Activated CD8-positive, alpha-beta T cell treated with anti-CD3 and anti-CD28 coated beads for 36 hours (primary cell): ENCODE measurements at regions not wholly inside any gene's neighbourhood (a gene's known extent, or its start where the extent isn't known, plus 50 kb on each side); places are given as distances from the start of the nearest gene placed in this dataset.

Source experiments
- ATAC-seq: fragments of 200-7000 bp; cut with Tn5 transposase; one replicate; pipeline ENCODE4 v1.10.0; 2021; ENCODE audit warnings: mild to moderate bottlenecking, moderate library complexity
- CTCF ChIA-PET: fragments of 350-600 bp; sonication (Branson Sonifier 250); formaldehyde crosslinking; loops from one replicate; lab custom pipeline; 2021; ENCODE audit warnings: antibody characterized with exemption; lab: Charles Lee
- POLR2A ChIA-PET: fragments of 350-600 bp; sonication (Branson Sonifier 250); formaldehyde crosslinking; loops from one replicate; lab custom pipeline; 2021; ENCODE audit warnings: antibody characterized with exemption; lab: Charles Lee
- DNase-seq: peaks from one replicate; pipeline ENCODE4 v3.0.0-alpha.2; 2020
- H3K27ac Mint-ChIP-seq: one replicate; pipeline ENCODE4 v1.8.0; 2021; ENCODE audit warnings: mild to moderate bottlenecking, mixed read lengths
- H3K27me3 Mint-ChIP-seq: one replicate; pipeline ENCODE4 v1.8.0; 2021; ENCODE audit warnings: mixed read lengths
- H3K36me3 Mint-ChIP-seq: one replicate; pipeline ENCODE4 v1.8.0; 2021; ENCODE audit warnings: low read depth, mixed read lengths
- H3K4me1 Mint-ChIP-seq: one replicate; pipeline ENCODE4 v1.8.0; 2021; ENCODE audit warnings: low read depth, mixed read lengths
- H3K4me3 Mint-ChIP-seq: one replicate; pipeline ENCODE4 v1.8.0; 2021; ENCODE audit warnings: mild to moderate bottlenecking, moderate library complexity, mixed read lengths
- H3K9me3 Mint-ChIP-seq: one replicate; pipeline ENCODE4 v1.8.0; 2021; ENCODE audit warnings: mixed read lengths
- intact Hi-C: fragments of 100-400 bp; cut with micrococcal nuclease; formaldehyde crosslinking; loops from one replicate; pipeline ENCODE4 v1.10.0; 2022
- TF ChIP-seq, protein P1 (sequence below): fragments of 200-600 bp; IDR thresholded peaks from one replicate; pipeline ENCODE4 v1.8.0; 2022; ENCODE audit warnings: antibody characterized with exemption, mild to moderate bottlenecking

DNA sequence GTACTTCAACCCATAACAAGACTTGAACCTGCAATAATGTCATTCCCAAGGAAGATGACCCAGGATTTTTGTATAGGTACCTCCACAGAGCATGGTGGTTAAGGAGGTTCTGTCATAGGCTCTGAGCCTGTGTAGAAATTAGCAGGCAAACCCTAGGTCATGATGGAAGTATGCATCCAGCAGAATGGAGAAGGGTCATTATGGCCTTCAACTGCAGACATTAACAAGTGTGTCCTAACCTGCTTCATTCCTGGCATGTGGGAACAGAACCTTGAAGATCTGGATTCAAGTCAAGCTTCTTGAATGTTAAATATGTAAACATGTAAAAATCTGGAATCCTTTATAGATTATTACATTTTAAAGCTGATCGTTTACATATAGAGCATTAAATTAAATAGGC is 116.2 kb upstream of the SLC38A4 start:
- CTCF ChIA-PET = interaction anchor here (1.0 to 1.2 kb wide), 2 partner anchors 42 to 43 kb away, joined by 3 read pairs; no protein-coding TSS in a partner anchor
- POLR2A ChIA-PET = interaction anchor here (1.2 kb wide), 1 partner anchor 10 kb away, joined by 3 read pairs; no protein-coding TSS in a partner anchor
- Mint-ChIP-seq H3K4me1 (no peaks in the 10 kb centered on the region), H3K27ac (no peak overlapping the region), H3K9me3 (no peaks in the 10 kb centered on the region), H3K27me3 (peaks cover 2% of the 10 kb centered on the region), H3K36me3 (no peaks in the 10 kb centered on the region), H3K4me3 (no peak overlapping the region)
- TF ChIP-seq, protein P1, sequence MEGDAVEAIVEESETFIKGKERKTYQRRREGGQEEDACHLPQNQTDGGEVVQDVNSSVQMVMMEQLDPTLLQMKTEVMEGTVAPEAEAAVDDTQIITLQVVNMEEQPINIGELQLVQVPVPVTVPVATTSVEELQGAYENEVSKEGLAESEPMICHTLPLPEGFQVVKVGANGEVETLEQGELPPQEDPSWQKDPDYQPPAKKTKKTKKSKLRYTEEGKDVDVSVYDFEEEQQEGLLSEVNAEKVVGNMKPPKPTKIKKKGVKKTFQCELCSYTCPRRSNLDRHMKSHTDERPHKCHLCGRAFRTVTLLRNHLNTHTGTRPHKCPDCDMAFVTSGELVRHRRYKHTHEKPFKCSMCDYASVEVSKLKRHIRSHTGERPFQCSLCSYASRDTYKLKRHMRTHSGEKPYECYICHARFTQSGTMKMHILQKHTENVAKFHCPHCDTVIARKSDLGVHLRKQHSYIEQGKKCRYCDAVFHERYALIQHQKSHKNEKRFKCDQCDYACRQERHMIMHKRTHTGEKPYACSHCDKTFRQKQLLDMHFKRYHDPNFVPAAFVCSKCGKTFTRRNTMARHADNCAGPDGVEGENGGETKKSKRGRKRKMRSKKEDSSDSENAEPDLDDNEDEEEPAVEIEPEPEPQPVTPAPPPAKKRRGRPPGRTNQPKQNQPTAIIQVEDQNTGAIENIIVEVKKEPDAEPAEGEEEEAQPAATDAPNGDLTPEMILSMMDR = no peak
- ATAC-seq (no peak), DNase-seq (no peak)
- intact Hi-C loops = no loop called here

DNA sequence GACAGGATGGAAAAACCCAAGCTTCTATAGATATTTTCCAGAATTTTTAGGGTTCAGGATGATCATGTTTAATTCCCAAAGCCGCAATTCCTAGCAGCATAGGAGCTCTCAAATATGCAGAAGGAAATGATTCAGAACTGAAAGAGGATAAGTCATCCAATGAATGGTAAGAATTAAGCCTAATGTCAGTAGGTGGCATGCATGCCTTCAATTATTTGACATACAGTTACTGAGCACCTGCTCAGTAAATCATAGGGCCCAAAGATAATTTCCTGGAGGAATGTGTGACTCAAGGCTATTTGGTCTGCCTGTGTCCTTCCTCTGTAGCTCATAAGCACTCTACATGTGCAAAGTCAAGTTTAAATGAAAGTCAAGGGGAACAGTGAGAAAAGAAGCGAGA is 116.8 kb upstream of the SLC38A4 start:
- H3K4me1 Mint-ChIP-seq = no peaks in the 10 kb centered on the region
- H3K27me3 Mint-ChIP-seq = peaks cover 2% of the 10 kb centered on the region
- ChIA-PET POLR2A (no interaction called here), CTCF (interaction anchor here (1.0 to 1.2 kb wide), 3 partner anchors 41 to 329 kb away, joined by 3 read pairs; no protein-coding TSS in a partner anchor)
- intact Hi-C loops = no loop called here
- H3K36me3 Mint-ChIP-seq = no peaks in the 10 kb centered on the region
- H3K9me3 Mint-ChIP-seq = no peaks in the 10 kb centered on the region
- no peak for DNase-seq
- TF ChIP-seq, protein P1 = no peak
- H3K4me3 Mint-ChIP-seq = no peak overlapping the region
- ATAC-seq = no peak
- no peak overlapping the region for H3K27ac Mint-ChIP-seq

GRCh38 chr12:46944088-46944487 is 118.3 kb upstream of the SLC38A4 start:
- TF ChIP-seq, protein P1 = no peak
- ChIA-PET POLR2A (no interaction called here), CTCF (interaction anchor here (1.2 to 1.3 kb wide), 2 partner anchors 10 to 12 kb away, joined by 3 to 4 read pairs; no protein-coding TSS in a partner anchor)
- no peaks in the 10 kb centered on the region for H3K9me3 Mint-ChIP-seq
- H3K27me3 Mint-ChIP-seq = no peaks in the 10 kb centered on the region
- intact Hi-C loops = no loop called here
- H3K4me3 Mint-ChIP-seq = no peak overlapping the region
- no peaks in the 10 kb centered on the region for H3K36me3 Mint-ChIP-seq
- no peak overlapping the region for H3K27ac Mint-ChIP-seq
- no peak for ATAC-seq
- H3K4me1 Mint-ChIP-seq = no peaks in the 10 kb centered on the region
- no peak for DNase-seq

GRCh38 chr12:46944771-46945170 is 119.0 kb upstream of the SLC38A4 start:
- TF ChIP-seq, protein P1 = no peak
- Mint-ChIP-seq H3K27ac (no peak overlapping the region), H3K36me3 (no peaks in the 10 kb centered on the region), H3K27me3 (no peaks in the 10 kb centered on the region), H3K9me3 (no peaks in the 10 kb centered on the region), H3K4me3 (no peak overlapping the region), H3K4me1 (no peaks in the 10 kb centered on the region)
- no peak for ATAC-seq
- ChIA-PET POLR2A (no interaction called here), CTCF (interaction anchor here (0.9 to 1.2 kb wide), 2 partner anchors 11 to 820 kb away, joined by 3 to 4 read pairs; no protein-coding TSS in a partner anchor)
- intact Hi-C loops = no loop called here
- DNase-seq = no peak

DNA sequence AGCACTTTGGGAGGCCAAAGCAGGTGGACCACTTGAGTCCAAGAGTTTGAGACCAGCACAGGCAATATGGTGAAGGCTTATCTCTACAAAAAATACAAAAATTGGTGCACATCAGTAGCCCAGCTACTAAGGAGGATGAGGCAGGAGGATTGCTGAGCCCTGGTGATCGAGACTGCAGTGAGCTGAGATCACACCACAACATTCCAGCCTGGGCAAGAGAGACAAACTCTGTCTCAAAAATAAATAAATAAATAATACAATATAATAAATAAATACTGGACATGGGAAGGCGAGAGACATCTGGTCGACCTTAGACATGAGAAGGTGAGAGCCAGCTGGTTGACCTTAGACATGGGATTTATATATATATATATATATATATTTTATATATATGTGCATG is 119.8 kb upstream of the SLC38A4 start:
- no peak for ATAC-seq
- no peak for DNase-seq
- no peaks in the 10 kb centered on the region for H3K27me3 Mint-ChIP-seq
- TF ChIP-seq, protein P1 = no peak
- no peaks in the 10 kb centered on the region for H3K4me1 Mint-ChIP-seq
- no peaks in the 10 kb centered on the region for H3K36me3 Mint-ChIP-seq
- ChIA-PET CTCF (interaction anchor here (0.9 to 1.6 kb wide), 2 partner anchors 13 to 821 kb away, joined by 3 to 4 read pairs; no protein-coding TSS in a partner anchor), POLR2A (no interaction called here)
- H3K9me3 Mint-ChIP-seq = no peaks in the 10 kb centered on the region
- H3K27ac Mint-ChIP-seq = no peak overlapping the region
- H3K4me3 Mint-ChIP-seq = no peak overlapping the region
- intact Hi-C loops = no loop called here
